ENCODE measurements at regions not wholly inside any gene's neighbourhood (a gene's known extent, or its start where the extent isn't known, plus 50 kb on each side); places are given as distances from the start of the nearest gene placed in this dataset.

GRCh38 chr1:213679153-213679552, 308.6 kb upstream of the PROX1 start:
- Histone ChIP-seq H3K4me3 (ENCODE audit: low read depth in 1 of 2, low read length in 2 of 2) (no peak overlapping the region), H3K4me1 (ENCODE audit: control insufficient read depth in 1 of 2, insufficient read depth in 2 of 2, low read length in 2 of 2) (peaks cover 0 to 3% of the 10 kb centered on the region in 2 donors), H3K9me3 (ENCODE audit: control insufficient read depth in 1 of 2, low read length in 2 of 2) (no peaks in the 10 kb centered on the region), H3K36me3 (ENCODE audit: control insufficient read depth in 1 of 2, insufficient read depth in 2 of 2, low read length in 2 of 2) (no peaks in the 10 kb centered on the region), H3K9ac (ENCODE audit: low read depth in 1 of 2, low read length in 2 of 2) (no peak overlapping the region), H3K27ac (ENCODE audit: low read depth, low read length) (no peak overlapping the region), H3K27me3 (ENCODE audit: control insufficient read depth in 1 of 2, insufficient read depth in 2 of 2, low read length in 2 of 2) (peaks cover 0 to 4% of the 10 kb centered on the region in 2 donors)

GRCh38 chr1:213680677-213681325, 307.0 kb upstream of the PROX1 start:
- Histone ChIP-seq H3K27ac (ENCODE audit: low read depth, low read length) (no peak overlapping the region), H3K4me1 (ENCODE audit: control insufficient read depth in 1 of 2, insufficient read depth in 2 of 2, low read length in 2 of 2) (peaks cover 1 to 3% of the 10 kb centered on the region in 2 donors), H3K27me3 (ENCODE audit: control insufficient read depth in 1 of 2, insufficient read depth in 2 of 2, low read length in 2 of 2) (peaks cover 0 to 4% of the 10 kb centered on the region in 2 donors), H3K9me3 (ENCODE audit: control insufficient read depth in 1 of 2, low read length in 2 of 2) (no peaks in the 10 kb centered on the region), H3K4me3 (ENCODE audit: low read depth in 1 of 2, low read length in 2 of 2) (no peak overlapping the region), H3K9ac (ENCODE audit: low read depth in 1 of 2, low read length in 2 of 2) (no peak overlapping the region), H3K36me3 (ENCODE audit: control insufficient read depth in 1 of 2, insufficient read depth in 2 of 2, low read length in 2 of 2) (no peaks in the 10 kb centered on the region)

- H3K36me3 ChIP-seq (ENCODE audit: control insufficient read depth in 1 of 2, insufficient read depth in 2 of 2, low read length in 2 of 2), result no peaks in the 10 kb centered on the region
- H3K9ac ChIP-seq (ENCODE audit: low read depth in 1 of 2, low read length in 2 of 2), result no peak overlapping the region
- no peaks in the 10 kb centered on the region for H3K9me3 ChIP-seq (ENCODE audit: control insufficient read depth in 1 of 2, low read length in 2 of 2)
- H3K4me3 ChIP-seq (ENCODE audit: low read depth in 1 of 2, low read length in 2 of 2), result no peak overlapping the region
- H3K27ac ChIP-seq (ENCODE audit: low read depth, low read length), result no peak overlapping the region
- peaks cover 3 to 8% of the 10 kb centered on the region in 2 donors for H3K4me1 ChIP-seq (ENCODE audit: control insufficient read depth in 1 of 2, insufficient read depth in 2 of 2, low read length in 2 of 2)
- peaks cover 0 to 4% of the 10 kb centered on the region in 2 donors for H3K27me3 ChIP-seq (ENCODE audit: control insufficient read depth in 1 of 2, insufficient read depth in 2 of 2, low read length in 2 of 2)
Observed at GRCh38 chr1:213681788-213682340, 305.9 kb upstream of the PROX1 start.

GRCh38 chr1:213683529-213683928, 304.2 kb upstream of the PROX1 start:
- Histone ChIP-seq H3K27me3 (ENCODE audit: control insufficient read depth in 1 of 2, insufficient read depth in 2 of 2, low read length in 2 of 2) (peaks cover 0 to 4% of the 10 kb centered on the region in 2 donors), H3K9me3 (ENCODE audit: control insufficient read depth in 1 of 2, low read length in 2 of 2) (no peaks in the 10 kb centered on the region), H3K4me1 (ENCODE audit: control insufficient read depth in 1 of 2, insufficient read depth in 2 of 2, low read length in 2 of 2) (peaks cover 3 to 18% of the 10 kb centered on the region in 2 donors), H3K36me3 (ENCODE audit: control insufficient read depth in 1 of 2, insufficient read depth in 2 of 2, low read length in 2 of 2) (no peaks in the 10 kb centered on the region), H3K4me3 (ENCODE audit: low read depth in 1 of 2, low read length in 2 of 2) (no peak overlapping the region), H3K9ac (ENCODE audit: low read depth in 1 of 2, low read length in 2 of 2) (no peak overlapping the region), H3K27ac (ENCODE audit: low read depth, low read length) (no peak overlapping the region)

- H3K36me3 ChIP-seq (ENCODE audit: control insufficient read depth in 1 of 2, insufficient read depth in 2 of 2, low read length in 2 of 2), result no peaks in the 10 kb centered on the region
- no peaks in the 10 kb centered on the region for H3K9me3 ChIP-seq (ENCODE audit: control insufficient read depth in 1 of 2, low read length in 2 of 2)
- H3K4me1 ChIP-seq (ENCODE audit: control insufficient read depth in 1 of 2, insufficient read depth in 2 of 2, low read length in 2 of 2), result peaks cover 3 to 23% of the 10 kb centered on the region in 2 donors
- peaks cover 0 to 4% of the 10 kb centered on the region in 2 donors for H3K27me3 ChIP-seq (ENCODE audit: control insufficient read depth in 1 of 2, insufficient read depth in 2 of 2, low read length in 2 of 2)
- H3K9ac ChIP-seq (ENCODE audit: low read depth in 1 of 2, low read length in 2 of 2), result no peak overlapping the region
- no peak overlapping the region for H3K4me3 ChIP-seq (ENCODE audit: low read depth in 1 of 2, low read length in 2 of 2)
- no peak overlapping the region for H3K27ac ChIP-seq (ENCODE audit: low read depth, low read length)
Observed at GRCh38 chr1:213684454-213684853, 303.3 kb upstream of the PROX1 start.

GRCh38 chr1:213685992-213686582, 301.7 kb upstream of the PROX1 start:
- Histone ChIP-seq H3K27ac (ENCODE audit: low read depth, low read length) (no peak overlapping the region), H3K9ac (ENCODE audit: low read depth in 1 of 2, low read length in 2 of 2) (no peak overlapping the region), H3K36me3 (ENCODE audit: control insufficient read depth in 1 of 2, insufficient read depth in 2 of 2, low read length in 2 of 2) (no peaks in the 10 kb centered on the region), H3K4me1 (ENCODE audit: control insufficient read depth in 1 of 2, insufficient read depth in 2 of 2, low read length in 2 of 2) (peaks cover 3 to 34% of the 10 kb centered on the region in 2 donors), H3K9me3 (ENCODE audit: control insufficient read depth in 1 of 2, low read length in 2 of 2) (no peaks in the 10 kb centered on the region), H3K27me3 (ENCODE audit: control insufficient read depth in 1 of 2, insufficient read depth in 2 of 2, low read length in 2 of 2) (peaks cover 0 to 4% of the 10 kb centered on the region in 2 donors), H3K4me3 (ENCODE audit: low read depth in 1 of 2, low read length in 2 of 2) (no peak overlapping the region)

GRCh38 chr1:213686983-213687382, 300.8 kb upstream of the PROX1 start:
- Histone ChIP-seq H3K4me3 (ENCODE audit: low read depth in 1 of 2, low read length in 2 of 2) (no peak overlapping the region), H3K9me3 (ENCODE audit: control insufficient read depth in 1 of 2, low read length in 2 of 2) (no peaks in the 10 kb centered on the region), H3K27ac (ENCODE audit: low read depth, low read length) (no peak overlapping the region), H3K36me3 (ENCODE audit: control insufficient read depth in 1 of 2, insufficient read depth in 2 of 2, low read length in 2 of 2) (no peaks in the 10 kb centered on the region), H3K27me3 (ENCODE audit: control insufficient read depth in 1 of 2, insufficient read depth in 2 of 2, low read length in 2 of 2) (no peaks in the 10 kb centered on the region), H3K4me1 (ENCODE audit: control insufficient read depth in 1 of 2, insufficient read depth in 2 of 2, low read length in 2 of 2) (peaks cover 9 to 40% of the 10 kb centered on the region in 2 donors), H3K9ac (ENCODE audit: low read depth in 1 of 2, low read length in 2 of 2) (no peak overlapping the region)

GRCh38 chr1:213687832-213688231, 299.9 kb upstream of the PROX1 start:
- H3K27me3 ChIP-seq (ENCODE audit: control insufficient read depth in 1 of 2, insufficient read depth in 2 of 2, low read length in 2 of 2), result no peaks in the 10 kb centered on the region
- H3K9ac ChIP-seq (ENCODE audit: low read depth in 1 of 2, low read length in 2 of 2), result no peak overlapping the region
- no peaks in the 10 kb centered on the region for H3K9me3 ChIP-seq (ENCODE audit: control insufficient read depth in 1 of 2, low read length in 2 of 2)
- no peak overlapping the region for H3K27ac ChIP-seq (ENCODE audit: low read depth, low read length)
- peaks cover 16 to 45% of the 10 kb centered on the region in 2 donors for H3K4me1 ChIP-seq (ENCODE audit: control insufficient read depth in 1 of 2, insufficient read depth in 2 of 2, low read length in 2 of 2)
- H3K4me3 ChIP-seq (ENCODE audit: low read depth in 1 of 2, low read length in 2 of 2), result no peak overlapping the region
- no peaks in the 10 kb centered on the region for H3K36me3 ChIP-seq (ENCODE audit: control insufficient read depth in 1 of 2, insufficient read depth in 2 of 2, low read length in 2 of 2)

GRCh38 chr1:213688655-213689054, 299.1 kb upstream of the PROX1 start:
- Histone ChIP-seq H3K36me3 (ENCODE audit: control insufficient read depth in 1 of 2, insufficient read depth in 2 of 2, low read length in 2 of 2) (no peaks in the 10 kb centered on the region), H3K27me3 (ENCODE audit: control insufficient read depth in 1 of 2, insufficient read depth in 2 of 2, low read length in 2 of 2) (no peaks in the 10 kb centered on the region), H3K9ac (ENCODE audit: low read depth in 1 of 2, low read length in 2 of 2) (no peak overlapping the region), H3K27ac (ENCODE audit: low read depth, low read length) (no peak overlapping the region), H3K4me3 (ENCODE audit: low read depth in 1 of 2, low read length in 2 of 2) (no peak overlapping the region), H3K9me3 (ENCODE audit: control insufficient read depth in 1 of 2, low read length in 2 of 2) (no peaks in the 10 kb centered on the region), H3K4me1 (ENCODE audit: control insufficient read depth in 1 of 2, insufficient read depth in 2 of 2, low read length in 2 of 2) (peaks cover 21 to 52% of the 10 kb centered on the region in 2 donors)

- H3K4me3 ChIP-seq (ENCODE audit: low read depth in 1 of 2, low read length in 2 of 2), result no peak overlapping the region
- H3K9me3 ChIP-seq (ENCODE audit: control insufficient read depth in 1 of 2, low read length in 2 of 2), result no peaks in the 10 kb centered on the region
- peaks cover 24 to 52% of the 10 kb centered on the region in 2 donors for H3K4me1 ChIP-seq (ENCODE audit: control insufficient read depth in 1 of 2, insufficient read depth in 2 of 2, low read length in 2 of 2)
- H3K36me3 ChIP-seq (ENCODE audit: control insufficient read depth in 1 of 2, insufficient read depth in 2 of 2, low read length in 2 of 2), result no peaks in the 10 kb centered on the region
- no peaks in the 10 kb centered on the region for H3K27me3 ChIP-seq (ENCODE audit: control insufficient read depth in 1 of 2, insufficient read depth in 2 of 2, low read length in 2 of 2)
- H3K27ac ChIP-seq (ENCODE audit: low read depth, low read length), result no peak overlapping the region
- no peak overlapping the region for H3K9ac ChIP-seq (ENCODE audit: low read depth in 1 of 2, low read length in 2 of 2)
Observed at GRCh38 chr1:213689260-213689659, 298.5 kb upstream of the PROX1 start.

All from duodenal mucosa (tissue), 2 donors.